Renal cortex interstitium (tissue), 11 donors: ENCODE measurements at regions not wholly inside any gene's neighbourhood (a gene's known extent, or its start where the extent isn't known, plus 50 kb on each side); places are given as distances from the start of the nearest gene placed in this dataset.

ENCODE experiments used
- DNase-seq, 11 donors: peaks; one replicate each; pipeline ENCODE4 v3.0.0-alpha.2; 2013; ENCODE audit warnings: low read depth in 9 of 11, low spot score in 4 of 11; ENCODE audit errors: extremely low read depth in 1 of 11

- DNase-seq: no peak
These were observed 193.2 kb upstream of the UBL3 start for GRCh38 chr13:30043631-30043925.

DNA sequence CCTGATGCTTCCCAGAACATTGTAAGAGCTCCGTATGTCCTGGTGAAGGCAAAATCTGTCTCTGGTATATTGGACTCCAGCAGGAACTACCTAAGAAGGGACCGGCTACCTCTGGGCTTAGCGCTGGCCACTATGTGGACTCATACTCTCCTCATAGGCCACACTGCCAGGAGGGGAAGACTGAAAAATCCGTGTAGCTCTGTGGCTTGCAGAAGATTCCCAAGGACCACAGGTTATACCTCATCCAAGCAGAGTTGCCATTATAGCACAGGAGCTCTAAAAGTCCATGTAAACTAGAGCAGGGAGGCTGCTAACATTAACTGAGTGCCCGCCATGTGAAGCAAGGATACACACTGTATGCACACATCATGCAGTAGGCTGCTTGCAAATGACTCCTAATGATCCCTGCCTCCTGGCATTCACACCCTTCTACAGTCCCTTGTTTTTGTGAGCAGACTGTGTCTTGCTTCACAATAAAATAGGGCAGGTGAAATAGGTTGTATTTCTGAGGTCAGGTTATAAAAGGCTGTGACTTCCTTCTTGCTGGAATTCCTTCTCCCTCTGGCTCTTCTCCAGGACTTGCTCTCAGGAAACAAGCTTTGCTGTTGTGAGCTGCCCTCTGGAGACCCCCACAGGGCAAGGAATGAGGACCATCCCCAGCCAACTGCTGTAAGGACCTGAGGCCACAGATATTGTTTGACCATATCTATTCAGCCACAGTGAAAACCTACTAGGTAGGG is 192.6 kb upstream of the UBL3 start:
- DNase-seq: no peak

DNA sequence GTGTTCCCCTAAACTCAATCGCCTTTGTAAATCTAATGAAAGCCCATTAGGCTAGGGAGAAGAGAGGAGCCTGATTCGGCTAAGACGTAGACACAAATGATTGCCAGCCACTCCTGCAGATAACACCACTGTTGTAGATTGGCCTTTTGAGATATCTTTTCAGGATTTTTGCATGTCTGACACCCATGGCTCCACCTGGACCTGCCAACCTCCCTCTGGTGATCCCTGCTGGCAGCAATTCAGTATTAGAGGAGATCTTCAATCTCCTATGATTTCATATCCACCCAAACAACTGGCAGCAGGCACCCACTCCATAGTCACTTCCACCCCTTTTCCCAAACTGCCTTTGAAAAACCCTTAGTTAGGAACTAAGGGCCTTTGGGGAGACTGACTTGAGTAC is 191.9 kb upstream of the UBL3 start:
- DNase-seq: no peak

- DNase-seq: no peak
These were observed 189.1 kb upstream of the UBL3 start for GRCh38 chr13:30039511-30039911.

- DNase-seq: no peak
These were observed 188.5 kb upstream of the UBL3 start for GRCh38 chr13:30038884-30039283.

DNA sequence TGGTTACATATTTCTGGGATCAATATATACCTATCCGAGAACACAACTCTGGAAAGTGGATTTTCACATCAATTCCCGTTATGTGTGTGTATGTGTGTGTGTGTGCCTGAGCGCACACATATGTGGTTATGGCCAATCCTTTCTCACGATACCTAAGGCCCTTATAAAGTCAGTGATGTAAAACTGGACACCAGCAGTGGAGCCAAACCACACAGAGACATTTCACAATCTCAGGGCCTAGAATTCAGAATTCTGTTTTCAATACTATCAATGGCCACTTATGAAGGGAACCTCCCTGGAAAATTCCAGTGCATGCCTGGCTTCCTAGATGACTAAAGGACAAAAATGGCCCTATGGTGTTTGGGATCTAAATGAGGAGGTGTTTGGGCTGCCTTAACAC is 187.3 kb upstream of the UBL3 start:
- no peak for DNase-seq

DNA sequence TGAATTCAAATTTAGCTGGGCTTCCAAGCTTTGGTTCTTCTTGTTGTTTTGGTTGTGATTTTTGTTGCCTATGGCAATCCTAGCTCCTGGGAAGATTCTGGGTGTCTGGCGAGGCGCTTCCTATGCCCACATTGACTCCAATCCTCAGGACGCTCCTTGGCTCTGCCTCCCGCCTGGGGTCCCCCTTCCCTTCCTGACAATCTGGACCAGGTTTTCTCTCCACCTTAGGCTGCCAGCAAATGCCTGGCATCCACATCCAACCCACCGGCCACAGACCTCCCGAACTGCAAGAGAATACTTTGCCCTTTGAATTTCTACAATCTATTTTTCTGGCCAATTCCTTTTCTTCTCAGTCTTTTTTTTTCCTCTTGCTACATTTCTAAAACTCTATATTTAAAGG is 186.9 kb upstream of the UBL3 start:
- peak in 1 of 11 donors; percentile 17 for DNase-seq

DNA sequence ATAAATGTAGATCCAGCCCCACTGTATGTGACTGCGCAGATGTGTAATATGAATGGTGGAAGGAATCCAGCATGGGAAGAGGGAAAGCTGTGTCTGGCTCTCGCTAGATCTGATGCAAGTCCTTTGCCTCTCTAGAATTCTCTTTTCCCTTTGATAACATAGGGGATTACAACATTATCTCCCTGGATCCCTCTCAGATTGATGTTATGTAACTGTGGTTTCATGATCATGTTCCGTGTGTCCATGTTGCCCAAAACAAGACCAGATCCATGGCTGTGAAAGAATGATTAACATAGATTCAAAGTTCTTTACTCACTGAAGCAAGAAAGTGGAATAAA is 184.0 kb upstream of the UBL3 start:
- DNase-seq: no peak

GRCh38 chr13:30033681-30034457 is 183.5 kb upstream of the UBL3 start:
- no peak for DNase-seq

DNA sequence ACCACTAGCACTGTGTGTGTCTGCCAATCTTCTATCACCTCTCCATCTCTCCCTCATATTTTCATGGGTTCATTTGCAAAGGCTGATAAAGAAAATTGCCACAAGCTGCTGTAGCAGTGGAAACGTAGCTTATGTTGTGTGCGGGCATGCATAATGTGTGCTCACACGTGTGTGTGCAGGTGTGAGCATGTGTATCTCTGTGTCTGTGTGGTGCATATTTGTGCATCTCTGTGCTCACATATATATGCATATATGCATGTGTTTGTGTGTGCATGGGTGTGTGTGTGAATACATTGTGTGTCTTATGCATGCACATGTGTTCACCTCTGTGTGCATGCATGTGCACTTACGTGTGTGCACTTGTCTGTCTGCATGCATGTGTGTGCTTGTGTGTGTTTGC is 181.8 kb upstream of the UBL3 start:
- no peak for DNase-seq

DNA sequence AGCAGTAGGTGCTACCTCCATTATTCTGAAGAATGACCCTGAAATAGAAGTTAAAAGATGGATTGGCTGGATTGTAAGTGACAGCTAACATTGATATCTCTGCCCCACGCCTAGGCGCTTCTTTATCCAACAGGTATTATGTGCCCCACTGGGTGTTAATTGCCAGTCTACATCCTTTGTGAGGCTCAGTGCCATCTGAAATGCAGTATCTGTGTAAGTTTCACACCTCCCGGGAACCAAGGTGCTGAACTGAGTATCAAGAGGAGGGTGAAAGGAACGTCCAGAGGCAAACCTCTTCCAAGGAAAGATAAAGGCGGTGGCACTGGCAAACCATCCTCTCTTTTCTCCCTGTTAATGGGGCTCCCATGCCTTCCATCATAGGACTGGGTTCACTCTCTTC is 181.1 kb upstream of the UBL3 start:
- no peak for DNase-seq

- DNase-seq: no peak
These were observed 179.8 kb upstream of the UBL3 start for GRCh38 chr13:30030141-30030750.

GRCh38 chr13:30027569-30028455 is 177.4 kb upstream of the UBL3 start:
- no peak for DNase-seq

- no peak for DNase-seq
These were observed 176.5 kb upstream of the UBL3 start for GRCh38 chr13:30026909-30027308.

GRCh38 chr13:30026093-30026492 is 175.7 kb upstream of the UBL3 start:
- DNase-seq: no peak

DNA sequence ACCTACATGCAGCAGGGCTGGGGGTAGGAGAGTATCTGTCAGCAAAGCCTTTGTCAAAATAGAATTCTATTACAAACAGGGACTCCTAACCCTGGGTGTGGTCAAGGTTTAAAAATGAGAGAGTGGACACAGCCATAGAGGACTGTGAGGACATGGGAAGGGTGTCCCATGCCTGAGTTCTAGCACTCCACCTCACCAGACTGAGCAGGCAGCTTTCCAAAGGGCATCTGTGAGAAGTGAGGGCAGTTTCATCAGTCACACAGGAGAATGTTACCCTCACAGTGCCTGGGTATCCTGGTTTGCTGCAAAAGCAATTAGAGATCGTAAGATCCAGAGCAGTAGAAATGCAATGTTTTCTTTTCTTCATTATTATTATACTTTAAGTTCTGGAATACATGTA is 174.9 kb upstream of the UBL3 start:
- no peak for DNase-seq

GRCh38 chr13:30024125-30024865 is 173.9 kb upstream of the UBL3 start:
- no peak for DNase-seq

DNA sequence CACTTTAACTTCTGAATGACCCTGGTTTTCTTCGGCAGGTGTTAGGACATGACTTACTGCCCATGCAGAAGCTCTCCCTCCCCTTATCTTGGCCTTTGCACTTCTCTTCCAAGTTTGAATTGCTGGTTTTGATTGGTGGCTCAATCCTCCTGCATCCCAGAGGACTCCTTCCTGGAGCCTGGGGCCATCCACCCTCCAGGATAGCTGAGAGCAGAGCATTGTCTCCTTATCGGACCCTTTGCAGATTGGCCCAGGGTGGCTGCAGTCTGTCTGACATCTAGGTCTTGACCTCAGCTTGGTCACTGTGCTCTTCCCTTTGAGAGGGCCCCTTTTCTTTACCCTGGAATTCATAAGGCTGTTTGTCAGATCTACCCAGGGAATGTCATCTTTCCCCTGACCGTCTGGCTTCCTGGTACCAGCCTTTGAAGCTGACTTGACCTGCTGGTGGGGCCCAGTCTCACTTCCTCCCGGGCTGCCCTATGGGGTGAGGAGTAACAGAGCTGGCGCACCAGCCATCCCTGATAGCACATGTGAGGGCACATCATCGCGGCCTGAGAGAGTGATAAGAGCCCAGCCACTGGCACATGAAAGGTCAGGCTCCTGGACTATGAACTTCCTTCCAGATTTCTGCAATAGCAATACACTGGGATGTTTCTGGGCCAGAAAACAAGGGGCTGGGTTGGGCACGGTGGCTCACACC is 172.9 kb upstream of the UBL3 start:
- no peak for DNase-seq

- DNase-seq: no peak
These were observed 172.4 kb upstream of the UBL3 start for GRCh38 chr13:30022796-30023195.
